ENCODE measurements at regions not wholly inside any gene's neighbourhood (a gene's known extent, or its start where the extent isn't known, plus 50 kb on each side); places are given as distances from the start of the nearest gene placed in this dataset.

- no peak overlapping the region for H3K4me3 Mint-ChIP-seq
- no peaks in the 10 kb centered on the region; the same call in 1 of the 2 replicates for H3K27me3 Mint-ChIP-seq (ENCODE audit: low read depth)
- no peak for TF ChIP-seq CTCF (conservative IDR thresholded peaks at IDR 0.05)
- H2BK12ac ChIP-seq (ENCODE audit: insufficient read length, low read depth, low read length): no peak overlapping the region
- H2BK5ac ChIP-seq (ENCODE audit: insufficient read length, low read length): no peak overlapping the region
- no peak overlapping the region for H2AFZ ChIP-seq (ENCODE audit: low read length)
- no peak overlapping the region for H3K23ac ChIP-seq (ENCODE audit: insufficient read length, low read depth, low read length)
- H3T11ph ChIP-seq (ENCODE audit: low read length): no peak overlapping the region
- H4K91ac ChIP-seq (ENCODE audit: insufficient read length, low read depth, low read length): no peak overlapping the region
- H4K8ac ChIP-seq (replicated peaks; ENCODE audit: insufficient read length, low read depth, low read length): no peak overlapping the region
- no peaks in the 10 kb centered on the region for H3K27me3 ChIP-seq (ENCODE audit: insufficient read depth, low read length)
- H3K27ac Mint-ChIP-seq: no peak overlapping the region
- no peaks in the 10 kb centered on the region for H4K20me1 ChIP-seq (ENCODE audit: control insufficient read depth, insufficient read depth, insufficient read length)
- no CpG with 5 or more reads among the region's 1 CpG for WGBS (ENCODE audit: extremely low coverage, insufficient read length, low lambda C conversion rate)
- H3K14ac ChIP-seq (ENCODE audit: insufficient read depth, low read length): no peak overlapping the region
- H3K4me2 ChIP-seq (ENCODE audit: insufficient read depth, insufficient read length, low read length): no peak overlapping the region
- no peak for DNase-seq
- no peak overlapping the region for H4K5ac ChIP-seq (ENCODE audit: insufficient read length, low read depth, low read length)
- no peaks in the 10 kb centered on the region for H3K4me1 Mint-ChIP-seq
- H3K79me1 ChIP-seq (ENCODE audit: insufficient read depth, low read depth, low read length, poor library complexity, severe bottlenecking): no peaks in the 10 kb centered on the region
- H2BK20ac ChIP-seq (ENCODE audit: low read depth, low read length, poor library complexity, severe bottlenecking): no peak overlapping the region
- no peak overlapping the region for H2BK120ac ChIP-seq (ENCODE audit: low read depth, low read length, poor library complexity, severe bottlenecking)
- no peaks in the 10 kb centered on the region for H3K9me3 ChIP-seq (ENCODE audit: control insufficient read depth, low read depth, low read length)
- H3K56ac ChIP-seq (ENCODE audit: insufficient read length, low read depth, low read length): no peak overlapping the region
- H3K23me2 ChIP-seq (ENCODE audit: insufficient read length, low read depth, low read length, poor library complexity, severe bottlenecking): no peaks in the 10 kb centered on the region
- no peak overlapping the region for H3K18ac ChIP-seq (ENCODE audit: insufficient read length, low read depth, low read length)
- H3K9ac ChIP-seq (ENCODE audit: extremely low read depth, insufficient read length, low read length): no peak overlapping the region
- no peak overlapping the region for H2AK5ac ChIP-seq (ENCODE audit: insufficient read length, low read length)
- no peak overlapping the region for H3K27ac ChIP-seq (ENCODE audit: insufficient read length, low read depth, low read length)
- H3K79me2 ChIP-seq (ENCODE audit: insufficient read depth, low read length): no peaks in the 10 kb centered on the region
- no peak overlapping the region for H2BK15ac ChIP-seq (ENCODE audit: low read depth, low read length)
- H3K36me3 Mint-ChIP-seq (ENCODE audit: insufficient read depth in 1 of 3, low read depth in 3 of 3): no peaks in the 10 kb centered on the region
- H3K4ac ChIP-seq (ENCODE audit: low read depth, low read length): no peak overlapping the region
- no peaks in the 10 kb centered on the region for H3K4me1 ChIP-seq (ENCODE audit: insufficient read depth, low read length)
- no peaks in the 10 kb centered on the region for H3K9me3 Mint-ChIP-seq
Measured at GRCh38 chr7:10838228-10838627, 135.4 kb upstream of the PHF14 start.

Data from H9 (cell line).